WTC11 (cell line): ENCODE measurements at regions not wholly inside any gene's neighbourhood (a gene's known extent, or its start where the extent isn't known, plus 50 kb on each side); places are given as distances from the start of the nearest gene placed in this dataset.

Source experiments
- ATAC-seq: fragments of 200-7000 bp; cut with Tn5 transposase; 2 replicates; pipeline ENCODE4 v1.10.0; 2021; ENCODE audit warnings: mild to moderate bottlenecking, moderate library complexity
- CTCF ChIA-PET: fragments of 300-600 bp; sonication (Branson Sonifier 250); formaldehyde crosslinking; loops from one replicate; lab custom pipeline; 2021; ENCODE audit warnings: antibody characterized with exemption; lab: Charles Lee
- POLR2A ChIA-PET: fragments of 350-600 bp; sonication (Branson Sonifier 250); formaldehyde crosslinking; loops from one replicate; lab custom pipeline; 2021; ENCODE audit warnings: antibody characterized with exemption; lab: Charles Lee
- DNase-seq: peaks from one replicate; pipeline ENCODE4 v3.0.0; 2021; ENCODE audit warnings: low spot score
- H3K27ac Mint-ChIP-seq: 2 replicates; pipeline ENCODE4 v1.8.0; 2021; ENCODE audit warnings: mixed read lengths
- H3K27me3 Mint-ChIP-seq: 2 replicates; pipeline ENCODE4 v1.8.0; 2021; ENCODE audit warnings: low read depth, mild to moderate bottlenecking, moderate library complexity, mixed read lengths
- H3K36me3 Mint-ChIP-seq: 2 replicates; pipeline ENCODE4 v1.8.0; 2021; ENCODE audit warnings: mixed read lengths
- H3K4me1 Mint-ChIP-seq: 2 replicates; pipeline ENCODE4 v1.8.0; 2022; ENCODE audit warnings: mixed read lengths
- H3K4me3 Mint-ChIP-seq: 2 replicates; pipeline ENCODE4 v1.8.0; 2021; ENCODE audit warnings: mild to moderate bottlenecking, moderate library complexity, mixed read lengths
- H3K9me3 Mint-ChIP-seq: 2 replicates; pipeline ENCODE4 v1.8.0; 2021; ENCODE audit warnings: mixed read lengths
- ELF4 ChIP-seq: sonication (generic); formaldehyde crosslinking; IDR thresholded peaks from 2 replicates; pipeline ENCODE4 v1.8.1; 2022; ENCODE audit warnings: low read depth, mild to moderate bottlenecking, moderate library complexity, missing genetic modification reagents
- EMX1 ChIP-seq: fragments of 250-450 bp; sonication (Bioruptor Pico); IDR thresholded peaks from 2 replicates; pipeline ENCODE4 v1.8.0; 2021; ENCODE audit warnings: mild to moderate bottlenecking
- FOXP1 ChIP-seq: sonication (generic); formaldehyde crosslinking; IDR thresholded peaks from 2 replicates; pipeline ENCODE4 v1.8.0; 2022; ENCODE audit warnings: missing genetic modification reagents, mild to moderate bottlenecking, moderate library complexity, borderline replicate concordance
- GRHL2 ChIP-seq: fragments of 250-450 bp; sonication (Bioruptor Pico); IDR thresholded peaks from 2 replicates; pipeline ENCODE4 v1.8.0; 2022; ENCODE audit warnings: mild to moderate bottlenecking, moderate library complexity; ENCODE audit not compliant: insufficient replicate concordance, severe bottlenecking
- IRF2 ChIP-seq: sonication (generic); formaldehyde crosslinking; IDR thresholded peaks from 2 replicates; pipeline ENCODE4 v1.8.0; 2022; ENCODE audit warnings: low read depth, missing genetic modification reagents, borderline replicate concordance
- NFATC4 ChIP-seq: fragments of 250-450 bp; sonication (Bioruptor Pico); IDR thresholded peaks from 2 replicates; pipeline ENCODE4 v1.9.0; 2021; ENCODE audit warnings: mild to moderate bottlenecking
- NFE2L1 ChIP-seq: sonication (generic); formaldehyde crosslinking; IDR thresholded peaks from 2 replicates; pipeline ENCODE4 v1.8.1; 2023; ENCODE audit warnings: missing genetic modification reagents
- OVOL2 ChIP-seq: fragments of 250-450 bp; sonication (Bioruptor Pico); IDR thresholded peaks from 2 replicates; pipeline ENCODE4 v1.9.0; 2021; ENCODE audit warnings: mild to moderate bottlenecking, borderline replicate concordance
- PRRX2 ChIP-seq: fragments of 250-450 bp; sonication (Bioruptor Pico); IDR thresholded peaks from 2 replicates; pipeline ENCODE4 v1.8.0; 2021; ENCODE audit warnings: mild to moderate bottlenecking
- SMAD3 ChIP-seq: sonication (generic); formaldehyde crosslinking; IDR thresholded peaks from 2 replicates; pipeline ENCODE4 v1.8.0; 2022; ENCODE audit warnings: missing genetic modification reagents, mild to moderate bottlenecking, borderline replicate concordance
- SP1 ChIP-seq: sonication (generic); formaldehyde crosslinking; conservative IDR thresholded peaks from 2 replicates; pipeline ENCODE4 v1.8.1; 2022; ENCODE audit warnings: missing genetic modification reagents
- ZBTB21 ChIP-seq: sonication (generic); formaldehyde crosslinking; IDR thresholded peaks from 2 replicates; pipeline ENCODE4 v1.8.1; 2023; ENCODE audit warnings: mild to moderate bottlenecking, missing genetic modification reagents, borderline replicate concordance
- ZNF263 ChIP-seq: sonication (generic); formaldehyde crosslinking; IDR thresholded peaks from 2 replicates; pipeline ENCODE4 v1.8.1; 2022; ENCODE audit warnings: low read depth, mild to moderate bottlenecking, moderate library complexity, missing genetic modification reagents
- ZNF317 ChIP-seq: sonication (generic); formaldehyde crosslinking; IDR thresholded peaks from 2 replicates; pipeline ENCODE4 v1.8.1; 2023; ENCODE audit warnings: low read depth, mild to moderate bottlenecking, moderate library complexity, missing genetic modification reagents, borderline replicate concordance
- TF ChIP-seq, protein P1 (sequence below): sonication (generic); formaldehyde crosslinking; conservative IDR thresholded peaks from 2 replicates; pipeline ENCODE4 v1.8.1; 2023; ENCODE audit warnings: mild to moderate bottlenecking, low read depth, missing genetic modification reagents, moderate library complexity
- TF ChIP-seq, protein P2 (sequence below): sonication (generic); formaldehyde crosslinking; IDR thresholded peaks from 2 replicates; pipeline ENCODE4 v1.8.0; 2022; ENCODE audit warnings: missing genetic modification reagents
- TF ChIP-seq, protein P3 (sequence below): sonication (generic); formaldehyde crosslinking; IDR thresholded peaks from 2 replicates; pipeline ENCODE4 v1.8.1; 2022; ENCODE audit warnings: mild to moderate bottlenecking, missing genetic modification reagents, moderate library complexity, borderline replicate concordance
- TF ChIP-seq, protein P4 (sequence below): fragments of 250-450 bp; sonication (Bioruptor Pico); IDR thresholded peaks from 2 replicates; pipeline ENCODE4 v1.9.0; 2021; ENCODE audit warnings: mild to moderate bottlenecking, borderline replicate concordance
- TF ChIP-seq, protein P5 (sequence below): fragments of 250-450 bp; sonication (Bioruptor Pico); conservative IDR thresholded peaks from 2 replicates; pipeline ENCODE4 v1.9.0; 2021; ENCODE audit warnings: mild to moderate bottlenecking
- TF ChIP-seq, protein P6 (sequence below): fragments of 200-600 bp; IDR thresholded peaks from 2 replicates; pipeline ENCODE4 v1.8.0; 2022; ENCODE audit warnings: antibody characterized with exemption

DNA sequence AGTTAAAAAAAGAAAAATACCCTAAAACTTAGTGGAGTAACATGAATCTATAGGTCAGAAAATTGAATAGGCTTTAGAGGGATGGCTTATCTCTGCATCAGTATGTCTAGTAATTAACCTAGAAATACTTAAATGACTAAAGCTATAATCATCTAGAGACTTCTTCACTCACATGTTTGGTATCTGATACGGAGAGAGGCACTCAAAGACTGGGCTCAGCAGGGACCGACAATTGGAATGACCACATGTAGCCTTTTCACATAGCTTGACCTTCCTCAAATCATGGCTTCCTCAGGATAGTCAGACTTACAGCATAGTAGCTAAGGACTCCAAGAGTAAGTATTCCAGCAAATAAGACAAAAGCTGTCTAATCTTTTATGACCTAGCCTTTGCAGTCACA is 105.3 kb upstream of the RORB start:
- H3K4me3 Mint-ChIP-seq = no peak overlapping the region
- ChIA-PET CTCF (no interaction called here), POLR2A (no interaction called here)
- 0 out of 2 replicates have a peak, but pooled peaks cover 3% of the 10 kb centered on the region for H3K9me3 Mint-ChIP-seq
- no peaks in the 10 kb centered on the region for H3K27me3 Mint-ChIP-seq
- no peaks in the 10 kb centered on the region for H3K36me3 Mint-ChIP-seq
- DNase-seq (no peak), ATAC-seq (no peak)
- no peaks in the 10 kb centered on the region for H3K4me1 Mint-ChIP-seq
- no peak overlapping the region for H3K27ac Mint-ChIP-seq
- TF ChIP-seq ZNF317 = no peak
- TF ChIP-seq, protein P1, sequence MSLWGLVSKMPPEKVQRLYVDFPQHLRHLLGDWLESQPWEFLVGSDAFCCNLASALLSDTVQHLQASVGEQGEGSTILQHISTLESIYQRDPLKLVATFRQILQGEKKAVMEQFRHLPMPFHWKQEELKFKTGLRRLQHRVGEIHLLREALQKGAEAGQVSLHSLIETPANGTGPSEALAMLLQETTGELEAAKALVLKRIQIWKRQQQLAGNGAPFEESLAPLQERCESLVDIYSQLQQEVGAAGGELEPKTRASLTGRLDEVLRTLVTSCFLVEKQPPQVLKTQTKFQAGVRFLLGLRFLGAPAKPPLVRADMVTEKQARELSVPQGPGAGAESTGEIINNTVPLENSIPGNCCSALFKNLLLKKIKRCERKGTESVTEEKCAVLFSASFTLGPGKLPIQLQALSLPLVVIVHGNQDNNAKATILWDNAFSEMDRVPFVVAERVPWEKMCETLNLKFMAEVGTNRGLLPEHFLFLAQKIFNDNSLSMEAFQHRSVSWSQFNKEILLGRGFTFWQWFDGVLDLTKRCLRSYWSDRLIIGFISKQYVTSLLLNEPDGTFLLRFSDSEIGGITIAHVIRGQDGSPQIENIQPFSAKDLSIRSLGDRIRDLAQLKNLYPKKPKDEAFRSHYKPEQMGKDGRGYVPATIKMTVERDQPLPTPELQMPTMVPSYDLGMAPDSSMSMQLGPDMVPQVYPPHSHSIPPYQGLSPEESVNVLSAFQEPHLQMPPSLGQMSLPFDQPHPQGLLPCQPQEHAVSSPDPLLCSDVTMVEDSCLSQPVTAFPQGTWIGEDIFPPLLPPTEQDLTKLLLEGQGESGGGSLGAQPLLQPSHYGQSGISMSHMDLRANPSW (CRISPR knock-in tag) = no peak
- TF ChIP-seq GRHL2 (CRISPR knock-in tag) = no peak
- no peak for TF ChIP-seq SP1 (CRISPR knock-in tag)
- TF ChIP-seq IRF2 (CRISPR knock-in tag) = no peak
- TF ChIP-seq NFE2L1 (CRISPR knock-in tag) = no peak
- TF ChIP-seq, protein P2, sequence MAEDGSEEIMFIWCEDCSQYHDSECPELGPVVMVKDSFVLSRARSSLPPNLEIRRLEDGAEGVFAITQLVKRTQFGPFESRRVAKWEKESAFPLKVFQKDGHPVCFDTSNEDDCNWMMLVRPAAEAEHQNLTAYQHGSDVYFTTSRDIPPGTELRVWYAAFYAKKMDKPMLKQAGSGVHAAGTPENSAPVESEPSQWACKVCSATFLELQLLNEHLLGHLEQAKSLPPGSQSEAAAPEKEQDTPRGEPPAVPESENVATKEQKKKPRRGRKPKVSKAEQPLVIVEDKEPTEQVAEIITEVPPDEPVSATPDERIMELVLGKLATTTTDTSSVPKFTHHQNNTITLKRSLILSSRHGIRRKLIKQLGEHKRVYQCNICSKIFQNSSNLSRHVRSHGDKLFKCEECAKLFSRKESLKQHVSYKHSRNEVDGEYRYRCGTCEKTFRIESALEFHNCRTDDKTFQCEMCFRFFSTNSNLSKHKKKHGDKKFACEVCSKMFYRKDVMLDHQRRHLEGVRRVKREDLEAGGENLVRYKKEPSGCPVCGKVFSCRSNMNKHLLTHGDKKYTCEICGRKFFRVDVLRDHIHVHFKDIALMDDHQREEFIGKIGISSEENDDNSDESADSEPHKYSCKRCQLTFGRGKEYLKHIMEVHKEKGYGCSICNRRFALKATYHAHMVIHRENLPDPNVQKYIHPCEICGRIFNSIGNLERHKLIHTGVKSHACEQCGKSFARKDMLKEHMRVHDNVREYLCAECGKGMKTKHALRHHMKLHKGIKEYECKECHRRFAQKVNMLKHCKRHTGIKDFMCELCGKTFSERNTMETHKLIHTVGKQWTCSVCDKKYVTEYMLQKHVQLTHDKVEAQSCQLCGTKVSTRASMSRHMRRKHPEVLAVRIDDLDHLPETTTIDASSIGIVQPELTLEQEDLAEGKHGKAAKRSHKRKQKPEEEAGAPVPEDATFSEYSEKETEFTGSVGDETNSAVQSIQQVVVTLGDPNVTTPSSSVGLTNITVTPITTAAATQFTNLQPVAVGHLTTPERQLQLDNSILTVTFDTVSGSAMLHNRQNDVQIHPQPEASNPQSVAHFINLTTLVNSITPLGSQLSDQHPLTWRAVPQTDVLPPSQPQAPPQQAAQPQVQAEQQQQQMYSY (CRISPR knock-in tag) = no peak
- TF ChIP-seq EMX1 (CRISPR knock-in tag) = no peak
- no peak for TF ChIP-seq FOXP1 (CRISPR knock-in tag)

DNA sequence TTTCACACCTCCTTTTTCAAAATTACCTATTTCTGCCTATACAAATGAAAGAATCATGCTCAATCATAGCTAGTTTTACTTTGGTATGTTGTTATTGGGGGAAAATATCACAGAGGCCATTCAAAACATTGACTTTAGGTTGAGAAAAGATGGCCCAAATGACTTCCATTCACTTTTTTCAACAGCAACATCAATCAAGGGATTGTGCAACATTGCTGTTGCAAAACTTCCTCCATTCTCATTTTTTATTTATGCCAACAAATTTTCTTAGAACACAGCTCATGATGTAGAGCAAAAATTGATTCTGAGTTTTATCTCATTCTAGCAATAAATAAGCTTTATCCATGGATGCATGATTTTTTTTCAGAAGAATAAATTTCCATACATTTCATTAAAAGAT is 93.6 kb upstream of the RORB start:
- ATAC-seq = no peak
- Mint-ChIP-seq H3K4me1 (no peaks in the 10 kb centered on the region), H3K4me3 (no peak overlapping the region), H3K27ac (no peak overlapping the region), H3K9me3 (peaks cover 18% of the 10 kb centered on the region), H3K36me3 (peaks cover 16% of the 10 kb centered on the region), H3K27me3 (no peaks in the 10 kb centered on the region; the same call in 1 of the 2 replicates)
- ChIA-PET POLR2A (no interaction called here), CTCF (no interaction called here)
- DNase-seq = no peak
- TF ChIP-seq FOXP1 (CRISPR knock-in tag) = no peak
- no peak for TF ChIP-seq OVOL2 (CRISPR knock-in tag)
- no peak for TF ChIP-seq ELF4
- TF ChIP-seq, protein P3, sequence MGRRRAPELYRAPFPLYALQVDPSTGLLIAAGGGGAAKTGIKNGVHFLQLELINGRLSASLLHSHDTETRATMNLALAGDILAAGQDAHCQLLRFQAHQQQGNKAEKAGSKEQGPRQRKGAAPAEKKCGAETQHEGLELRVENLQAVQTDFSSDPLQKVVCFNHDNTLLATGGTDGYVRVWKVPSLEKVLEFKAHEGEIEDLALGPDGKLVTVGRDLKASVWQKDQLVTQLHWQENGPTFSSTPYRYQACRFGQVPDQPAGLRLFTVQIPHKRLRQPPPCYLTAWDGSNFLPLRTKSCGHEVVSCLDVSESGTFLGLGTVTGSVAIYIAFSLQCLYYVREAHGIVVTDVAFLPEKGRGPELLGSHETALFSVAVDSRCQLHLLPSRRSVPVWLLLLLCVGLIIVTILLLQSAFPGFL = no peak
- no peak for TF ChIP-seq ZBTB21 (CRISPR knock-in tag)
- TF ChIP-seq SMAD3 (CRISPR knock-in tag) = no peak
- TF ChIP-seq, protein P4, sequence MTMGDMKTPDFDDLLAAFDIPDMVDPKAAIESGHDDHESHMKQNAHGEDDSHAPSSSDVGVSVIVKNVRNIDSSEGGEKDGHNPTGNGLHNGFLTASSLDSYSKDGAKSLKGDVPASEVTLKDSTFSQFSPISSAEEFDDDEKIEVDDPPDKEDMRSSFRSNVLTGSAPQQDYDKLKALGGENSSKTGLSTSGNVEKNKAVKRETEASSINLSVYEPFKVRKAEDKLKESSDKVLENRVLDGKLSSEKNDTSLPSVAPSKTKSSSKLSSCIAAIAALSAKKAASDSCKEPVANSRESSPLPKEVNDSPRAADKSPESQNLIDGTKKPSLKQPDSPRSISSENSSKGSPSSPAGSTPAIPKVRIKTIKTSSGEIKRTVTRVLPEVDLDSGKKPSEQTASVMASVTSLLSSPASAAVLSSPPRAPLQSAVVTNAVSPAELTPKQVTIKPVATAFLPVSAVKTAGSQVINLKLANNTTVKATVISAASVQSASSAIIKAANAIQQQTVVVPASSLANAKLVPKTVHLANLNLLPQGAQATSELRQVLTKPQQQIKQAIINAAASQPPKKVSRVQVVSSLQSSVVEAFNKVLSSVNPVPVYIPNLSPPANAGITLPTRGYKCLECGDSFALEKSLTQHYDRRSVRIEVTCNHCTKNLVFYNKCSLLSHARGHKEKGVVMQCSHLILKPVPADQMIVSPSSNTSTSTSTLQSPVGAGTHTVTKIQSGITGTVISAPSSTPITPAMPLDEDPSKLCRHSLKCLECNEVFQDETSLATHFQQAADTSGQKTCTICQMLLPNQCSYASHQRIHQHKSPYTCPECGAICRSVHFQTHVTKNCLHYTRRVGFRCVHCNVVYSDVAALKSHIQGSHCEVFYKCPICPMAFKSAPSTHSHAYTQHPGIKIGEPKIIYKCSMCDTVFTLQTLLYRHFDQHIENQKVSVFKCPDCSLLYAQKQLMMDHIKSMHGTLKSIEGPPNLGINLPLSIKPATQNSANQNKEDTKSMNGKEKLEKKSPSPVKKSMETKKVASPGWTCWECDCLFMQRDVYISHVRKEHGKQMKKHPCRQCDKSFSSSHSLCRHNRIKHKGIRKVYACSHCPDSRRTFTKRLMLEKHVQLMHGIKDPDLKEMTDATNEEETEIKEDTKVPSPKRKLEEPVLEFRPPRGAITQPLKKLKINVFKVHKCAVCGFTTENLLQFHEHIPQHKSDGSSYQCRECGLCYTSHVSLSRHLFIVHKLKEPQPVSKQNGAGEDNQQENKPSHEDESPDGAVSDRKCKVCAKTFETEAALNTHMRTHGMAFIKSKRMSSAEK = no peak
- TF ChIP-seq PRRX2 = no peak
- TF ChIP-seq ZNF263 (CRISPR knock-in tag) = no peak
- TF ChIP-seq, protein P5, sequence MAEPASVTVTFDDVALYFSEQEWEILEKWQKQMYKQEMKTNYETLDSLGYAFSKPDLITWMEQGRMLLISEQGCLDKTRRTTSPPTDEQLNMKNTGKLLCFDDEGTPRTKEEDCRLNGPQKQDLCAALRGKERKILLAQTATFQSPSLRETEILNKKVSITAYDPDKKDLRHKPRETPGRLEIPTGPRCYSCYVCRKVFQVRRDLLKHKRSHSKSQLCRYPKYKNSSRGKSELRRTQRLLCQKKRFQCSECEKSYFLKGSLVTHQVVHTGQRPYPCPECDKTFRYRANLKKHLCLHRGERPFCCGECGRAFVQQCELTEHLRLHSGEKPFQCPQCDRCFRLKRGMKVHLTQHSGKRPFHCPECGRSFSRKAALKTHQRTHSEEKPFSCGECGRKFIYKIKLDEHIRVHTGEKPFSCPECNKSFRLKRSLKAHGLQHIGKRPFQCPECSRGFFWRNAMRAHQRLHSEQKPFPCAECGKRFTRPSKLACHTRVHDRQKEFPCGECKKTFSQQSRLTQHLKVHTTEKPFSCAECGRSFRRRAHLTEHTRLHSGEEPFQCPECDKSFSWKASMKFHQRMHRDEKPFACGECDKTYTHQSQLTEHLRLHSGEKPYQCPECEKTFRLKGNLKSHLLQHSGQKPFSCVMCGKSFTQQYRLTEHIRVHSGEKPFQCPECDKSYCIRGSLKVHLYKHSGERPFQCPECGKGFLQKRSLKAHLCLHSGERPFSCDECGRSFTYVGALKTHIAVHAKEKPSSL (CRISPR knock-in tag) = no peak
- TF ChIP-seq, protein P6, sequence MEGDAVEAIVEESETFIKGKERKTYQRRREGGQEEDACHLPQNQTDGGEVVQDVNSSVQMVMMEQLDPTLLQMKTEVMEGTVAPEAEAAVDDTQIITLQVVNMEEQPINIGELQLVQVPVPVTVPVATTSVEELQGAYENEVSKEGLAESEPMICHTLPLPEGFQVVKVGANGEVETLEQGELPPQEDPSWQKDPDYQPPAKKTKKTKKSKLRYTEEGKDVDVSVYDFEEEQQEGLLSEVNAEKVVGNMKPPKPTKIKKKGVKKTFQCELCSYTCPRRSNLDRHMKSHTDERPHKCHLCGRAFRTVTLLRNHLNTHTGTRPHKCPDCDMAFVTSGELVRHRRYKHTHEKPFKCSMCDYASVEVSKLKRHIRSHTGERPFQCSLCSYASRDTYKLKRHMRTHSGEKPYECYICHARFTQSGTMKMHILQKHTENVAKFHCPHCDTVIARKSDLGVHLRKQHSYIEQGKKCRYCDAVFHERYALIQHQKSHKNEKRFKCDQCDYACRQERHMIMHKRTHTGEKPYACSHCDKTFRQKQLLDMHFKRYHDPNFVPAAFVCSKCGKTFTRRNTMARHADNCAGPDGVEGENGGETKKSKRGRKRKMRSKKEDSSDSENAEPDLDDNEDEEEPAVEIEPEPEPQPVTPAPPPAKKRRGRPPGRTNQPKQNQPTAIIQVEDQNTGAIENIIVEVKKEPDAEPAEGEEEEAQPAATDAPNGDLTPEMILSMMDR = no peak
- TF ChIP-seq NFATC4 = no peak
